ENCODE measurements at regions not wholly inside any gene's neighbourhood (a gene's known extent, or its start where the extent isn't known, plus 50 kb on each side); places are given as distances from the start of the nearest gene placed in this dataset.

DNA sequence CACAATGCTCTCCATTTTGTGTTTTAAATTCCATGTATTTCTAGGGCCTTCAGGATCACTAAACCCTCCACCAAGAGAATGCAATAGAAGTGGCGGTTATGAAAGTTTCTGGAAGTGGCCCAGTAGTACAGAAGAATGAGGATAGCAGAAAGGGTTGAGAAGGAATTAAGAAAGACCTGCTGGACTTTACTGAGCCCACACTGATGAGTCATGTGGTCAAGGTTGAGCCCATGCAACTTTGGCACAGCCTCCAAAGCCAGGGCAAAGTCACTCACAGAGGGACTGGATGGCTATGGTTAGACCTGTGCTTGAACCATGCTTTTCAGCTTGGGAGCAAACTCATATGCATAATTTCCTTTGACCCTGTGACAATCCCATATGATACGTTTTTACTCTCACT is 102.9 kb upstream of the PLET1 start:
- H3K9me3 ChIP-seq = no peaks in the 10 kb centered on the region
- WGBS, 2 donors = 88 to 94% methylated on average over 2 of the region's 2 CpGs
- H3K4me3 ChIP-seq = no peak overlapping the region
- TF ChIP-seq, protein P1, sequence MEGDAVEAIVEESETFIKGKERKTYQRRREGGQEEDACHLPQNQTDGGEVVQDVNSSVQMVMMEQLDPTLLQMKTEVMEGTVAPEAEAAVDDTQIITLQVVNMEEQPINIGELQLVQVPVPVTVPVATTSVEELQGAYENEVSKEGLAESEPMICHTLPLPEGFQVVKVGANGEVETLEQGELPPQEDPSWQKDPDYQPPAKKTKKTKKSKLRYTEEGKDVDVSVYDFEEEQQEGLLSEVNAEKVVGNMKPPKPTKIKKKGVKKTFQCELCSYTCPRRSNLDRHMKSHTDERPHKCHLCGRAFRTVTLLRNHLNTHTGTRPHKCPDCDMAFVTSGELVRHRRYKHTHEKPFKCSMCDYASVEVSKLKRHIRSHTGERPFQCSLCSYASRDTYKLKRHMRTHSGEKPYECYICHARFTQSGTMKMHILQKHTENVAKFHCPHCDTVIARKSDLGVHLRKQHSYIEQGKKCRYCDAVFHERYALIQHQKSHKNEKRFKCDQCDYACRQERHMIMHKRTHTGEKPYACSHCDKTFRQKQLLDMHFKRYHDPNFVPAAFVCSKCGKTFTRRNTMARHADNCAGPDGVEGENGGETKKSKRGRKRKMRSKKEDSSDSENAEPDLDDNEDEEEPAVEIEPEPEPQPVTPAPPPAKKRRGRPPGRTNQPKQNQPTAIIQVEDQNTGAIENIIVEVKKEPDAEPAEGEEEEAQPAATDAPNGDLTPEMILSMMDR (IDR thresholded peaks at IDR 0.05) = no peak
- no peak for TF ChIP-seq POLR2A (IDR thresholded peaks at IDR 0.05)
- H3K4me1 ChIP-seq = no peaks in the 10 kb centered on the region
- no peak overlapping the region for H3K27ac ChIP-seq
- no peaks in the 10 kb centered on the region for H3K36me3 ChIP-seq (ENCODE audit: low read depth, missing control alignments)
- H3K27me3 ChIP-seq = no peaks in the 10 kb centered on the region
- intact Hi-C loops (cut with DNase I; ENCODE audit: low total_unique reads) = no loop called here
- DNase-seq = no peak

GRCh38 chr11:112364962-112365481 is 104.4 kb upstream of the PLET1 start:
- Histone ChIP-seq H3K4me1 (no peaks in the 10 kb centered on the region), H3K9me3 (no peaks in the 10 kb centered on the region), H3K36me3 (ENCODE audit: low read depth, missing control alignments) (no peaks in the 10 kb centered on the region), H3K4me3 (no peak overlapping the region), H3K27me3 (no peaks in the 10 kb centered on the region), H3K27ac (no peak overlapping the region)
- intact Hi-C loops (cut with DNase I; ENCODE audit: low total_unique reads) = no loop called here
- TF ChIP-seq, protein P1 (IDR thresholded peaks at IDR 0.05) = no peak
- no peak for TF ChIP-seq POLR2A (IDR thresholded peaks at IDR 0.05)
- 67 to 73% methylated on average over 7 of the region's 7 CpGs for WGBS, 2 donors
- no peak for DNase-seq

- Histone ChIP-seq H3K4me1 (no peaks in the 10 kb centered on the region), H3K27ac (no peak overlapping the region), H3K9me3 (no peaks in the 10 kb centered on the region), H3K4me3 (no peak overlapping the region), H3K36me3 (ENCODE audit: low read depth, missing control alignments) (no peaks in the 10 kb centered on the region), H3K27me3 (no peaks in the 10 kb centered on the region)
- intact Hi-C loops (cut with DNase I; ENCODE audit: low total_unique reads) = no loop called here
- 97% methylated on average over 4 of the region's 4 CpGs for WGBS, 2 donors
- DNase-seq = no peak
- TF ChIP-seq POLR2A (IDR thresholded peaks at IDR 0.05) = no peak
- TF ChIP-seq, protein P1 (IDR thresholded peaks at IDR 0.05) = no peak
Measured at GRCh38 chr11:112366012-112366411, 105.4 kb upstream of the PLET1 start.

DNA sequence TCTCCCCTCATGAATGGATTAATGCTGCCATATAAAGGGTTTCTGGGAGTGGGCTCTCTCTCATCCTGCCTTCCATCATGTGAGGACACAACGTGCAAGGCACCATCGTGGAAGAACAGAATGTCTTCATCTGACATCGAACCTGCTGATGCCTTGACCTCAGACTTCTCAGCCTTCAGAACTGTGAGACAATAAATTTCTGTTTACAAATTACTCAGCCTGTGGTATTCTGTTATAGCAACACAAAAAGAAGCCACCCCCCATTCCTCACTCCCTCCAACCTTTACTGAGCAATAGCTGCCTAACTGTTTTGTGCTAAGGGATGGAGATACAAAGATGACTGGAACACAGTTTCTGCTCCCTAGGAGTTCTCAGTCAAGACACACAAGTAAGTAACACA is 106.1 kb upstream of the PLET1 start:
- H3K4me1 ChIP-seq = no peaks in the 10 kb centered on the region
- no peak for DNase-seq
- TF ChIP-seq, protein P1 (IDR thresholded peaks at IDR 0.05) = no peak
- TF ChIP-seq POLR2A (IDR thresholded peaks at IDR 0.05) = no peak
- no peaks in the 10 kb centered on the region for H3K36me3 ChIP-seq (ENCODE audit: low read depth, missing control alignments)
- H3K27me3 ChIP-seq = no peaks in the 10 kb centered on the region
- no peak overlapping the region for H3K27ac ChIP-seq
- H3K9me3 ChIP-seq = no peaks in the 10 kb centered on the region
- 84 to 100% methylated on average over 3 of the region's 3 CpGs for WGBS, 2 donors
- intact Hi-C loops (cut with DNase I; ENCODE audit: low total_unique reads) = no loop called here
- no peak overlapping the region for H3K4me3 ChIP-seq

DNA sequence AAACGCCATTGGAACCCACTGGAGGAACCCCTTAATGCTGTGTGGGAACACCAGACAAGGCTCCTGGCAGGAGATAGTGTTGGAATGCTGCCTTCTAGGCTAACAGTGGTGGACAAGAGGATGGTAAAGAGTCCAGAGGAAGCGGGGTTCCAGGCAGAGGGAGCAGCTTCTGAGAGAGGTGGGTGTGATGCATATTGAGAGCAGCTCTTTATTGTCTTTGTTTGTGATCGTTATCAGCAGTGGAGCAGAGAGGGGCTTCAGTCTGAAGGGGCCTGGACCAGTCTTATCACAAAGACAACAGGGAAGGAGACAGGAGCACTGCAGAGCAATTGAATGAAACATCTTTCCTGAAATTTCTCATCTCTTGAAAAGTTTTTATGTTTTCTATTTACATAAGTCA is 106.8 kb upstream of the PLET1 start:
- H3K4me3 ChIP-seq = no peak overlapping the region
- H3K27ac ChIP-seq = no peak overlapping the region
- TF ChIP-seq POLR2A (IDR thresholded peaks at IDR 0.05) = no peak
- TF ChIP-seq, protein P1 (IDR thresholded peaks at IDR 0.05) = no peak
- H3K9me3 ChIP-seq = no peaks in the 10 kb centered on the region
- H3K36me3 ChIP-seq (ENCODE audit: low read depth, missing control alignments) = no peaks in the 10 kb centered on the region
- 74 to 78% methylated on average over 3 of the region's 3 CpGs for WGBS, 2 donors
- intact Hi-C loops (cut with DNase I; ENCODE audit: low total_unique reads) = no loop called here
- H3K27me3 ChIP-seq = no peaks in the 10 kb centered on the region
- DNase-seq = no peak
- H3K4me1 ChIP-seq = no peaks in the 10 kb centered on the region

Data from testis (tissue), 2 donors.